SK-N-SH (cell line): ENCODE measurements at regions not wholly inside any gene's neighbourhood (a gene's known extent, or its start where the extent isn't known, plus 50 kb on each side); places are given as distances from the start of the nearest gene placed in this dataset.

Experiments
- CTCF ChIA-PET: fragments of 300-600, 350-600 bp; formaldehyde crosslinking; extraction: SDS; loops from one replicate; lab custom pipeline; 2021; lab: Yijun Ruan, JAX
- POLR2A ChIA-PET: fragments of 350-600 bp; sonication (Branson Sonifier 250); formaldehyde crosslinking; extraction: SDS; loops from one replicate; lab custom pipeline; 2020; ENCODE audit warnings: antibody characterized with exemption, inconsistent platforms; lab: Yijun Ruan, JAX
- DNase-seq: peaks from one replicate; pipeline ENCODE4 v3.0.0; 2012
- H2AFZ ChIP-seq: fragments of 200-600 bp; sonication (generic); 2 replicates; pipeline ENCODE4 v1.8.1; 2016; ENCODE audit warnings: antibody characterized with exemption, mild to moderate bottlenecking, low read depth
- H3F3A ChIP-seq: fragments of 200-600 bp; sonication (generic); replicated peaks from 2 replicates; pipeline ENCODE3; 2016; ENCODE audit warnings: antibody characterized with exemption, mild to moderate bottlenecking; ENCODE audit not compliant: insufficient read depth
- H3K27ac ChIP-seq, 2 experiments: fragments of 200-500 bp in 1 of 2; fragments of 200-600 bp in 1 of 2; sonication (Bioruptor generic) in 1 of 2; sonication (generic), shearing (Covaris generic) in 1 of 2; 2 replicates each; pipeline versions ENCODE4 v1.5.1 to v1.6.1; 2014 to 2016; ENCODE audit warnings: low read depth in 2 of 2, inconsistent platforms in 1 of 2, low read length in 1 of 2, mild to moderate bottlenecking in 1 of 2, mixed read lengths in 1 of 2
- H3K27me3 ChIP-seq: fragments of 200-600 bp; sonication (generic), shearing (Covaris generic); 2 replicates; pipeline ENCODE4 v1.6.1; 2016; ENCODE audit warnings: mixed run types; ENCODE audit not compliant: insufficient read depth
- H3K36me3 ChIP-seq, 2 experiments: fragments of 200-500 bp in 1 of 2; fragments of 200-600 bp in 1 of 2; sonication (Bioruptor generic) in 1 of 2; sonication (generic) in 1 of 2; replicated peaks in 1 of 2; 2 replicates each; pipeline versions ENCODE3 to v1.5.1; 2014 to 2016; ENCODE audit warnings: low read length in 1 of 2, mild to moderate bottlenecking in 1 of 2; ENCODE audit not compliant: insufficient read depth in 2 of 2, control insufficient read depth in 1 of 2
- H3K4me1 ChIP-seq, 2 experiments: fragments of 200-500 bp in 1 of 2; fragments of 200-600 bp in 1 of 2; sonication (Bioruptor generic) in 1 of 2; sonication (generic), shearing (Covaris generic) in 1 of 2; 2 replicates each; pipeline versions ENCODE4 v1.5.1 to v1.6.1; 2014 to 2016; ENCODE audit warnings: low read depth in 1 of 2, low read length in 1 of 2, mixed run types in 1 of 2; ENCODE audit not compliant: insufficient read depth in 2 of 2, control insufficient read depth in 1 of 2
- H3K4me2 ChIP-seq: fragments of 200-600 bp; sonication (generic), shearing (Covaris generic); 2 replicates; pipeline ENCODE4 v1.6.1; 2017; ENCODE audit warnings: mixed run types
- H3K4me3 ChIP-seq, 2 experiments: fragments of 200-500 bp in 1 of 2; fragments of 200-600 bp in 1 of 2; sonication (Bioruptor generic) in 1 of 2; sonication (generic), shearing (Covaris generic) in 1 of 2; 2 replicates each; pipeline versions ENCODE4 v1.5.1 to v1.8.1; 2014 to 2016; ENCODE audit warnings: low read depth in 2 of 2, inconsistent platforms in 1 of 2, low read length in 1 of 2, mild to moderate bottlenecking in 1 of 2, mixed read lengths in 1 of 2, moderate library complexity in 1 of 2
- H3K79me2 ChIP-seq: fragments of 200-600 bp; sonication (generic); 2 replicates; pipeline ENCODE4 v1.8.1; 2017; ENCODE audit warnings: mild to moderate bottlenecking; ENCODE audit not compliant: insufficient read depth
- H3K9ac ChIP-seq: fragments of 200-600 bp; sonication (generic); 2 replicates; pipeline ENCODE4 v1.6.1; 2017; ENCODE audit warnings: mixed run types
- H3K9me2 ChIP-seq: fragments of 200-600 bp; sonication (generic); 2 replicates; pipeline ENCODE4 v1.6.1; 2017; ENCODE audit warnings: mixed run types
- H3K9me3 ChIP-seq: fragments of 200-600 bp; sonication (generic); 2 replicates; pipeline ENCODE4 v1.6.1; 2017; ENCODE audit warnings: mixed run types, mild to moderate bottlenecking, moderate library complexity
- H4K20me1 ChIP-seq: fragments of 200-600 bp; sonication (generic); 2 replicates; pipeline ENCODE4 v1.6.1; 2017; ENCODE audit warnings: mild to moderate bottlenecking, mixed run types; ENCODE audit not compliant: insufficient read depth
- CHD2 ChIP-seq: fragments of 150-350 bp; IDR thresholded peaks from 2 replicates; pipeline ENCODE4 v1.6.1; 2018; ENCODE audit warnings: low read length; ENCODE audit not compliant: partially characterized antibody
- ELF1 ChIP-seq: IDR thresholded peaks from 2 replicates; pipeline ENCODE4 v1.4.0; 2012
- EP300 ChIP-seq, 2 experiments: IDR thresholded peaks; 2 replicates each; pipeline versions ENCODE4 v1.4.0 to v1.6.1; 2012; ENCODE audit warnings: borderline replicate concordance in 1 of 2, low read depth in 1 of 2, low read length in 1 of 2
- FOSL2 ChIP-seq: IDR thresholded peaks from 2 replicates; pipeline ENCODE4 v1.4.0; 2012; ENCODE audit warnings: low read depth, mild to moderate bottlenecking, moderate library complexity, borderline replicate concordance
- FOXJ3 ChIP-seq: sonication (generic); formaldehyde crosslinking; IDR thresholded peaks from 2 replicates; pipeline ENCODE4 v1.5.1; 2020; ENCODE audit warnings: mild to moderate bottlenecking, missing genetic modification reagents
- FOXM1 ChIP-seq: IDR thresholded peaks from 2 replicates; pipeline ENCODE4 v1.4.0; 2012; ENCODE audit warnings: low read depth, mild to moderate bottlenecking
- GATA2 ChIP-seq: sonication (generic); formaldehyde crosslinking; IDR thresholded peaks from 2 replicates; pipeline ENCODE4 v1.5.0; 2020; ENCODE audit warnings: mild to moderate bottlenecking, missing genetic modification reagents
- JUND ChIP-seq: IDR thresholded peaks from 2 replicates; pipeline ENCODE4 v1.4.0; 2012
- MEF2A ChIP-seq: IDR thresholded peaks from 2 replicates; pipeline ENCODE4 v1.4.0; 2012; ENCODE audit warnings: low read depth, borderline replicate concordance
- MXI1 ChIP-seq: IDR thresholded peaks from 2 replicates; pipeline ENCODE4 v1.6.1; 2012; ENCODE audit warnings: mild to moderate bottlenecking, low read depth, low read length, improper control_type of control experiment
- NFIC ChIP-seq: IDR thresholded peaks from 2 replicates; pipeline ENCODE4 v1.4.0; 2012; ENCODE audit warnings: borderline replicate concordance
- POLR2AphosphoS5 ChIP-seq: IDR thresholded peaks from 2 replicates; pipeline ENCODE4 v1.6.1; 2012; ENCODE audit warnings: low read depth, low read length
- RFX5 ChIP-seq: IDR thresholded peaks from 2 replicates; pipeline ENCODE4 v1.6.1; 2012; ENCODE audit warnings: mild to moderate bottlenecking, improper control_type of control experiment, low read length
- SIN3A ChIP-seq: IDR thresholded peaks from 2 replicates; pipeline ENCODE4 v1.6.1; 2012; ENCODE audit warnings: low read depth, mild to moderate bottlenecking, low read length, moderate library complexity, borderline replicate concordance
- TAF1 ChIP-seq: IDR thresholded peaks from 2 replicates; pipeline ENCODE4 v1.6.1; 2012; ENCODE audit warnings: low read depth, mild to moderate bottlenecking, low read length, moderate library complexity, borderline replicate concordance
- TCF12 ChIP-seq: IDR thresholded peaks from 2 replicates; pipeline ENCODE4 v1.4.0; 2012
- TEAD4 ChIP-seq: IDR thresholded peaks from 2 replicates; pipeline ENCODE4 v1.4.0; 2012; ENCODE audit warnings: mild to moderate bottlenecking, borderline replicate concordance; ENCODE audit not compliant: insufficient read depth
- WGBS: methylation state at CpG from one replicate; pipeline ENCODE4 v1.1.6; 2017; ENCODE audit warnings: low lambda C conversion rate; 5-methylcytosine and 5-hydroxymethylcytosine counted together
- TF ChIP-seq, protein P1 (sequence below): fragments of 150-350 bp; IDR thresholded peaks from 2 replicates; pipeline ENCODE4 v1.6.1; 2017; ENCODE audit warnings: antibody characterized with exemption, low read length, low read depth, borderline replicate concordance
- TF ChIP-seq, protein P2 (sequence below): IDR thresholded peaks from 2 replicates; pipeline ENCODE4; 2012

DNA sequence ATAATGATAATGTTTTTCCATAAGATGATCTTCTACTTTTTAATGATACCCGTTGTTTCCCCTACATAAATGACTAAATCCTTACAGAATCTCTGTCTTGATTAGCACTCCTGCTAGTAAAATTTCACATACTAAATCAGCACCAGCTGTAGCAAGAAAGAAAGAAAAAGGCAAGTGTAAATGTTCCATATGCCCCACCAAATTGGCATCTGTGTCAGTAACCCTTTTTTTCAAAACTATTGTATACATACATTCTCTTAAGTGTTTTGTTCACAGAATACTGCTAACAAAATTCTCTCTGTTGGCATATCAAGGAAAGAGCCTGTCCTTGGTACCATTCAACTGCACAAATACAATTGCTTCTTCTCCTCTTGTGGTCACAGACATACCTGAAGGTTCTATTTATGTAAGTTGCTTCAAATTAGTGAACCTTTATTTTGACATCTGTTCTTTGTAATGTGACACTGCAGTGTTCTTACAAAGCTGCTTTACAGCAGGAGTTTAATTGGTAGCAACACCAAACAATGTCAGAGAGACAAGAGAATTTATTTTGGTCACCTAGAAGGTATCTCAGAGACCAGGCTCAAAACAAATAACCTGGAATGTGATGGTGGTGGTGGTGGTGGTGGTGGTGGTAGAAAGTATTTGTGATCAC, 641.9 kb downstream of the ZEB2 start:
- no peaks in the 10 kb centered on the region for H3K36me3 ChIP-seq
- H2AFZ ChIP-seq: no peak overlapping the region
- no peak for TF ChIP-seq CHD2
- TF ChIP-seq EP300 (IDR thresholded peaks at IDR 0.05; ENCODE audit: borderline replicate concordance in 1 of 2, low read depth in 1 of 2, low read length in 1 of 2): no peak
- TF ChIP-seq GATA2 (CRISPR knock-in tag): no peak
- no peak for TF ChIP-seq SIN3A
- no peak for TF ChIP-seq POLR2AphosphoS5
- TF ChIP-seq ELF1: no peak
- no peak for TF ChIP-seq NFIC
- no peak for TF ChIP-seq MEF2A
- no peak for TF ChIP-seq TAF1
- TF ChIP-seq FOXJ3 (CRISPR knock-in tag): no peak
- no peak for TF ChIP-seq MXI1
- TF ChIP-seq, protein P1, sequence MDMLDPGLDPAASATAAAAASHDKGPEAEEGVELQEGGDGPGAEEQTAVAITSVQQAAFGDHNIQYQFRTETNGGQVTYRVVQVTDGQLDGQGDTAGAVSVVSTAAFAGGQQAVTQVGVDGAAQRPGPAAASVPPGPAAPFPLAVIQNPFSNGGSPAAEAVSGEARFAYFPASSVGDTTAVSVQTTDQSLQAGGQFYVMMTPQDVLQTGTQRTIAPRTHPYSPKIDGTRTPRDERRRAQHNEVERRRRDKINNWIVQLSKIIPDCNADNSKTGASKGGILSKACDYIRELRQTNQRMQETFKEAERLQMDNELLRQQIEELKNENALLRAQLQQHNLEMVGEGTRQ: no peak
- no peak for TF ChIP-seq TCF12
- TF ChIP-seq, all 33 proteins: peak for 0
- Histone ChIP-seq H3K9ac (no peak overlapping the region), H3K4me1 (peaks cover 0 to 3% of the 10 kb centered on the region in 2 experiments; a peak in 2 of 4 replicates), H3K9me3 (no peaks in the 10 kb centered on the region), H3K4me2 (no peak overlapping the region), H3K27me3 (no peaks in the 10 kb centered on the region), H3K4me3 (no peak overlapping the region), H3K9me2 (no peaks in the 10 kb centered on the region), H3K27ac (no peak overlapping the region), H4K20me1 (no peaks in the 10 kb centered on the region), H3K79me2 (no peaks in the 10 kb centered on the region), H3F3A (no peaks in the 10 kb centered on the region)
- DNase-seq: no peak
- ChIA-PET POLR2A (no interaction called here), CTCF (interaction anchor here (1.0 kb wide), 1 partner anchor 61 kb away, joined by 3 read pairs; no protein-coding TSS in a partner anchor)
- WGBS: 81% methylated on average over 1 of the region's 1 CpG

DNA sequence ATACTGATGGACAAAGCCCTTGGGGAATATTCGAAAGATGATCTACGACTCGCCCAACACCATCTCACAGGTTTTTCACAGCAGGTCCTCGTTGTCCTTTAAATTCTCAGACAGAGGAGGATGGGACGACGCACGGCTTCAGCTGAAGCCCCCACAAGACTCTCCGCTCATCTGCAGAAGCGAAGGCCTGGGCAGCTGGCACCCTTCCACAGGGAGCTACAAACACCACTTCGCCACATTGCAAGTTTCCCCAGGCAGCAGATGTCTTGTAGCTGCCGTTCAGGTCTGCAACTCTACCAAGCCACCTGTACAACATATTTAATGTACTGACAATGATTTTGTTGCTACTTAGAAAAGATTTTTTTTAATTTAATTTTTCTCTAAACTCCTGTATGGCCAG, 642.9 kb downstream of the ZEB2 start:
- ChIA-PET POLR2A (no interaction called here), CTCF (no interaction called here)
- H3K36me3 ChIP-seq: no peaks in the 10 kb centered on the region
- no peak overlapping the region for H3K27ac ChIP-seq
- 80% methylated on average over 11 of the region's 11 CpGs for WGBS
- no peaks in the 10 kb centered on the region for H3K9me2 ChIP-seq
- H2AFZ ChIP-seq: no peak overlapping the region
- DNase-seq: no peak
- no peaks in the 10 kb centered on the region for H3K9me3 ChIP-seq
- H3K4me3 ChIP-seq: no peak overlapping the region
- no peaks in the 10 kb centered on the region for H3K27me3 ChIP-seq
- H4K20me1 ChIP-seq: no peaks in the 10 kb centered on the region
- no peak overlapping the region for H3K9ac ChIP-seq
- H3F3A ChIP-seq: no peaks in the 10 kb centered on the region
- H3K4me1 ChIP-seq: peaks cover 0 to 3% of the 10 kb centered on the region in 2 experiments; a peak in 2 of 4 replicates
- H3K79me2 ChIP-seq: no peaks in the 10 kb centered on the region
- TF ChIP-seq POLR2AphosphoS5 (no peak), NFIC (no peak), JUND (no peak), FOSL2 (no peak), RFX5 (no peak), FOXJ3 (CRISPR knock-in tag) (no peak), CHD2 (no peak), TEAD4 (no peak), FOXM1 (no peak)
- TF ChIP-seq, protein P2, sequence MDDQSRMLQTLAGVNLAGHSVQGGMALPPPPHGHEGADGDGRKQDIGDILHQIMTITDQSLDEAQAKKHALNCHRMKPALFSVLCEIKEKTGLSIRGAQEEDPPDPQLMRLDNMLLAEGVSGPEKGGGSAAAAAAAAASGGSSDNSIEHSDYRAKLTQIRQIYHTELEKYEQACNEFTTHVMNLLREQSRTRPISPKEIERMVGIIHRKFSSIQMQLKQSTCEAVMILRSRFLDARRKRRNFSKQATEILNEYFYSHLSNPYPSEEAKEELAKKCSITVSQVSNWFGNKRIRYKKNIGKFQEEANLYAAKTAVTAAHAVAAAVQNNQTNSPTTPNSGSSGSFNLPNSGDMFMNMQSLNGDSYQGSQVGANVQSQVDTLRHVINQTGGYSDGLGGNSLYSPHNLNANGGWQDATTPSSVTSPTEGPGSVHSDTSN: no peak
- H3K4me2 ChIP-seq: no peak overlapping the region
